Activated gamma-delta T cell treated with Interleukin-2 at 50 U/mL for 16 hours (primary cell): ENCODE measurements at regions not wholly inside any gene's neighbourhood (a gene's known extent, or its start where the extent isn't known, plus 50 kb on each side); places are given as distances from the start of the nearest gene placed in this dataset.
"Not testable (repeated sequence)": the region's sequence is repeated elsewhere in the genome, so short reads cannot be mapped to it uniquely, and the experiment has no call there.

Source experiments
- DNase-seq: peaks from one replicate; pipeline ENCODE4 v3.0.0-alpha.2; 2020

- DNase-seq, result no peak
These were observed 133.5 kb downstream of the TFCP2L1 start for GRCh38 chr2:121151311-121152109.

- no peak for DNase-seq
These were observed 132.1 kb downstream of the TFCP2L1 start for GRCh38 chr2:121152861-121153260.

GRCh38 chr2:121153516-121153915 lies 131.5 kb downstream of the TFCP2L1 start:
- no peak for DNase-seq

GRCh38 chr2:121155502-121156056 lies 129.4 kb downstream of the TFCP2L1 start:
- DNase-seq, result no peak

GRCh38 chr2:121157481-121157880 lies 127.5 kb downstream of the TFCP2L1 start:
- DNase-seq, result not testable (repeated sequence)

GRCh38 chr2:121159291-121160071 lies 125.5 kb downstream of the TFCP2L1 start:
- no peak for DNase-seq

GRCh38 chr2:121160366-121160765 lies 124.6 kb downstream of the TFCP2L1 start:
- DNase-seq, result no peak

- DNase-seq, result no peak
These were observed 123.7 kb downstream of the TFCP2L1 start for GRCh38 chr2:121161272-121161671.

- no peak for DNase-seq
These were observed 122.1 kb downstream of the TFCP2L1 start for GRCh38 chr2:121162893-121163292.

GRCh38 chr2:121164042-121164441 lies 121.0 kb downstream of the TFCP2L1 start:
- DNase-seq, result no peak

- no peak for DNase-seq
These were observed 119.9 kb downstream of the TFCP2L1 start for GRCh38 chr2:121165038-121165542.
